A673 (cell line): ENCODE measurements at regions not wholly inside any gene's neighbourhood (a gene's known extent, or its start where the extent isn't known, plus 50 kb on each side); places are given as distances from the start of the nearest gene placed in this dataset.

Experiments
- CTCF ChIP-seq: fragments of 300-800, 200-600 bp; sonication (generic); conservative IDR thresholded peaks from 2 replicates; pipeline ENCODE4 v1.5.1; 2017; ENCODE audit warnings: low read depth, mild to moderate bottlenecking, antibody characterized with exemption, low read length, moderate library complexity, mixed read lengths
- EZH2 ChIP-seq: fragments of 200-600 bp; sonication (generic); IDR thresholded peaks from 2 replicates; pipeline ENCODE4 v1.6.1; 2017; ENCODE audit warnings: borderline replicate concordance, low read depth, mild to moderate bottlenecking, mixed read lengths, antibody characterized with exemption, low read length; ENCODE audit not compliant: poor library complexity, severe bottlenecking

- TF ChIP-seq CTCF: no peak
- no peak for TF ChIP-seq EZH2
These were observed 224.1 kb downstream of the ACTL7B start for GRCh38 chr9:108631496-108632285.
